ENCODE measurements at regions not wholly inside any gene's neighbourhood (a gene's known extent, or its start where the extent isn't known, plus 50 kb on each side); places are given as distances from the start of the nearest gene placed in this dataset.

DNA sequence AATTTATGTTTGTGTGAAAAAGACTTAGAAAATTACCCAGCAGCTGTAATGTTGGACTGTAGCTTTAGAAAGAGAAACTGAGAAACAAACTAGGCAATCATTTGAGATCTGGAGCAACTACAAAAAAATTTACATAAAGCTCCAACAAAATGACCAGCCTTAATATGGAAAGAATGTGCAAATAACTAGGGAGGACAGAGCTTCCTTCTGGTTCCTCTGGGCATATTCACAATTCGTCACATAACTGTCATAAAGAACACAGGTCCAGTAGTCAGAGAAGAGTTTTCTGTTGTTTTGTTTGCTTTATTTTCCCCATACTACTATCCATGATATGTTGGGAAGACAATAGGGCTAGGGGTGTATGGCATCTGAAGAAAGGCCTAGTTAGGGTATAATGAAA, 416.8 kb upstream of the DSEL start:
- Histone ChIP-seq H3K36me3 (ENCODE audit: control insufficient read depth, insufficient read depth, low read length) (no peaks in the 10 kb centered on the region), H3K9me3 (ENCODE audit: control insufficient read depth, low read depth, low read length) (no peaks in the 10 kb centered on the region), H3K27ac (ENCODE audit: low read length) (no peak overlapping the region), H3K4me3 (ENCODE audit: low read length) (no peak overlapping the region), H3K4me1 (ENCODE audit: control insufficient read depth, insufficient read depth, low read length) (no peaks in the 10 kb centered on the region), H3K27me3 (ENCODE audit: control insufficient read depth, insufficient read depth, low read length) (no peaks in the 10 kb centered on the region)
- DNase-seq = no peak
- WGBS (ENCODE audit: insufficient coverage, low lambda C conversion rate) = no CpG with 5 or more reads among the region's 1 CpG

DNA sequence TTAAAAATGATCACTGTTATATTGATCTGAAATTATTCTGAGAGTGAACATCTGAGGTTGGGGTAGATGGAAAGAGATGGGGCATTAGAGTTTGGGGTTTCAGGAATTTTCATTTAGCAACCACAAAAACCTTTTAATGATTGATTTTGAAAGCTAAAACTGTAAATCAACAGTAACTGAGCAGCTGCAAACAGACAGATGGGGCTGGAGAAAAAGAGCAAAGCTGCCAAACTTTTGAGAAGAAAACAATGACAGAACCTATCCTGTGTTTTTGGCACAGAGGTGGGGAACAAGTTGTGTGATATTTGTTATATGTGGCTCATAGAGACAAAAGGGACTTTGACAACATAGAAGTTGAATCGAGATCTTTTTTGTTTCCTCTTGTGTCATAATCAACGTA, 415.8 kb upstream of the DSEL start:
- WGBS (ENCODE audit: insufficient coverage, low lambda C conversion rate) = 50% methylated on average over 2 of the region's 2 CpGs
- no peaks in the 10 kb centered on the region for H3K27me3 ChIP-seq (ENCODE audit: control insufficient read depth, insufficient read depth, low read length)
- H3K36me3 ChIP-seq (ENCODE audit: control insufficient read depth, insufficient read depth, low read length) = no peaks in the 10 kb centered on the region
- DNase-seq = no peak
- H3K4me3 ChIP-seq (ENCODE audit: low read length) = no peak overlapping the region
- H3K27ac ChIP-seq (ENCODE audit: low read length) = no peak overlapping the region
- no peaks in the 10 kb centered on the region for H3K9me3 ChIP-seq (ENCODE audit: control insufficient read depth, low read depth, low read length)
- no peaks in the 10 kb centered on the region for H3K4me1 ChIP-seq (ENCODE audit: control insufficient read depth, insufficient read depth, low read length)

DNA sequence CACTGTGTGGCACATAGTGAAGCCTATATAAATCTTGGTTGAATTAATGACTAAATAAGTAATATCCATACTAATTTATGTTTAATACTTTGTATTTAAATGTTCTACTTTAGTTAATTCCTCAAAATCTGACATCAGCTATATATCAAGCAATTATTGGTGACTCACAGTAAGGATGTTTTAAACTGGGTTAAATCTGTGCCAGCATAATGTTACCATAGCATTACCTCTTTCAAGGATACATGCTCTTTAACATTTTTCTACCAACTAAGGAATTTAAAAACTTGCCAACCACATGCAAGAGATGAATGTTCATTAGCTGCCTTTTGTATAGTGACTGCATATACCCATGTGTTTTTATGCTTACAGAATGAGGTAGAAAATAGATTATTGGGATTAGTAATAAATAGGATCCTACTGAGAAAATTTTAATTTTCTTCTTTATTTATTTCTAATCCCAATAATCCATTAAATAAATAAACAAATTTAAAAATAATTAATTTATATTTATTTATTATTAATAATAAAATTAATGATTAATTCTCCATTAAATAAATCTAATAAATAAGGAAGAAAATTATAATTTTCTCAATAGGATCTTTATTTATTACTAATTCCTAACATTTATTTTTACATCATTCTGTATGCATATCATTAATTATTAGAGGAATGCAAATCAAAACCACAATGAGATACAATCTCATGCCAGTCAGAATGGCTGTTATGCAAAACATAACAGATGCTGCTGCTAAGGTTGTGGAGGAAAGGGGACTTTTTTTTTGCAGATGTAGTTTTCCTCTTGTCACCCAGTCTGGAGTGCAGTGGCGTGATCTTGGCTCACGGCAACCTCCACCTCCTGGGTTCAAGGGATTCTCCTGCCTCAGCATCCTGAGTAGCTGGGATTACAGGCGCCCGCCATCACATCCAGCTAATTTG, 410.7 kb upstream of the DSEL start:
- no peaks in the 10 kb centered on the region for H3K4me1 ChIP-seq (ENCODE audit: control insufficient read depth, insufficient read depth, low read length)
- H3K36me3 ChIP-seq (ENCODE audit: control insufficient read depth, insufficient read depth, low read length) = no peaks in the 10 kb centered on the region
- no peak for DNase-seq
- no peak overlapping the region for H3K27ac ChIP-seq (ENCODE audit: low read length)
- H3K27me3 ChIP-seq (ENCODE audit: control insufficient read depth, insufficient read depth, low read length) = no peaks in the 10 kb centered on the region
- H3K4me3 ChIP-seq (ENCODE audit: low read length) = no peak overlapping the region
- no CpG with 5 or more reads among the region's 4 CpGs for WGBS (ENCODE audit: insufficient coverage, low lambda C conversion rate)
- no peaks in the 10 kb centered on the region for H3K9me3 ChIP-seq (ENCODE audit: control insufficient read depth, low read depth, low read length)

DNA sequence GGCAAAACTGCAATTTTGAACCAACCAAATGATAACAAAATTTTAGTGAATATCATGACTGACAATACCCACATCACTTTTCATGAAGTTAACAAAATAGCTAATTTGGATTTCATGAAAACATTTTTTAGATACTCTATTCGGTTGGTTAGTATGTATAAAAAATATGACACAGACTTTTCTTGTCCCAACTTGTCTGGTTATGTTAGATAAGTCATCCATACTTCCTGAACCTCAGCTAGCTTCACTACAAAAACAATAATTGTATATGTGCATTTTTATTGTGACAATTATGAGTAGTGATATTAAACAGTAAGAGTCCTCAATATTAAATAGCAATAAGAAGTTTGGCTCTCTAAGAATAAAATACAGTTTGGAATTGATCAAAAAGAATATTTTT, 408.1 kb upstream of the DSEL start:
- Histone ChIP-seq H3K36me3 (ENCODE audit: control insufficient read depth, insufficient read depth, low read length) (no peaks in the 10 kb centered on the region), H3K27ac (ENCODE audit: low read length) (no peak overlapping the region), H3K27me3 (ENCODE audit: control insufficient read depth, insufficient read depth, low read length) (no peaks in the 10 kb centered on the region), H3K4me1 (ENCODE audit: control insufficient read depth, insufficient read depth, low read length) (no peaks in the 10 kb centered on the region), H3K9me3 (ENCODE audit: control insufficient read depth, low read depth, low read length) (no peaks in the 10 kb centered on the region), H3K4me3 (ENCODE audit: low read length) (no peak overlapping the region)
- no peak for DNase-seq
- WGBS (ENCODE audit: insufficient coverage, low lambda C conversion rate) = 80% methylated on average over 1 of the region's 1 CpG

DNA sequence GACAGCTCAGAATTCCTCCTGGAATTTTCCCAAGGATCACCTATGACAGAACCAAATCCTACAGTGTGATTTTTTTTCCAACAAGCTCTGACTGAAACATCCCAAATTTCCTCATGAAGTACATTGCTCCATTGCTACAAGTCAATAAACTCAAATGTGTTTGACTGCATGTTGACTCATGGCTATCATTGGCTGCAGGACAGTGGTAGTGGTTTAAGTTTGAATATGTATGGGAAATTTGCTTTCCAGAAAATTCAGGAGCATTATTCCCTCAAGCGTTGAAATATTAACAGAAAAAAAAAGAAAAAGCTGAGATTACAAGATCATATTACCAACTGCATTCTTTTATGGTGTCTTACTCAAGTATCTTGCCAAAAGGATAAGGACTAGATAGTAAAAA, 402.8 kb upstream of the DSEL start:
- H3K4me1 ChIP-seq (ENCODE audit: control insufficient read depth, insufficient read depth, low read length) = no peaks in the 10 kb centered on the region
- no peaks in the 10 kb centered on the region for H3K9me3 ChIP-seq (ENCODE audit: control insufficient read depth, low read depth, low read length)
- no peak overlapping the region for H3K4me3 ChIP-seq (ENCODE audit: low read length)
- 100% methylated on average over 1 of the region's 1 CpG for WGBS (ENCODE audit: insufficient coverage, low lambda C conversion rate)
- DNase-seq = no peak
- no peaks in the 10 kb centered on the region for H3K36me3 ChIP-seq (ENCODE audit: control insufficient read depth, insufficient read depth, low read length)
- no peaks in the 10 kb centered on the region for H3K27me3 ChIP-seq (ENCODE audit: control insufficient read depth, insufficient read depth, low read length)
- H3K27ac ChIP-seq (ENCODE audit: low read length) = no peak overlapping the region

DNA sequence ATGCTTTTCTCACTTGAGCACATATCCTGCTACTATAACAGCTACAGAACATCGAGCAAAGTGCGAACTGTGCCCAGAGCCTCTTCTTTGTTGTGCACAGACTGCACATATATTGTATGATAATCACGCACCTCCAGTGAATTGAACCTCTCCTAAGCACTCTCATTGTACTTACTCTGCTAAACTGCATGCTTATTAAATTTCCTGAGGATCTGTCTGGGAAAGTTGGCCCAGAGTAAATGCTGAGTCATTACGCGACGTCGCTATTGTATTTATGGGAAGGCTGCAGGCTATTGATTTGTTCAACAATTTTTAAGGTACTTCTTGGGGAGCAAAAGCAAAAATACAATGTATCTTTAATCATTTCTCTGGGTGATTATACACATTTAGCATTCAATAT, 399.6 kb upstream of the DSEL start:
- Histone ChIP-seq H3K4me3 (ENCODE audit: low read length) (no peak overlapping the region), H3K36me3 (ENCODE audit: control insufficient read depth, insufficient read depth, low read length) (no peaks in the 10 kb centered on the region), H3K9me3 (ENCODE audit: control insufficient read depth, low read depth, low read length) (no peaks in the 10 kb centered on the region), H3K27me3 (ENCODE audit: control insufficient read depth, insufficient read depth, low read length) (no peaks in the 10 kb centered on the region), H3K27ac (ENCODE audit: low read length) (no peak overlapping the region), H3K4me1 (ENCODE audit: control insufficient read depth, insufficient read depth, low read length) (no peaks in the 10 kb centered on the region)
- WGBS (ENCODE audit: insufficient coverage, low lambda C conversion rate) = no CpG with 5 or more reads among the region's 7 CpGs
- no peak for DNase-seq

DNA sequence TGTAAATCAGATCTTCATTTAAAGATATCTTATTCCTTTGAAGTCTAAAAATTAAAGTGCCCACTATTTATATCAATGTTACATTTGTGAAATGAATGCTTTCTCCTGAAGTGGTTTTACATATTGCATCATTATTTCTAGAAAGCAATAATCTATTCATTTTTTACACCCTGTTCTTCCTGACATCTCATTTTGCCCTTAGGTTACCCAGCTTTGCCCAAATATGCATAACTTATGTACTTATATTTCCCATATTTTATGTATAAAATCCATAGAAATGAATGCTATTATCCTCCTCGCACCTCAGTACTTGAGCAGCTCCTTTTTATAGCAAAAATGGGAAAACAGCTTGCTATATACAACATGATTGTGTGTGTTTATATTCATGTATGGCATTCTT, 396.5 kb upstream of the DSEL start:
- Histone ChIP-seq H3K4me3 (ENCODE audit: low read length) (no peak overlapping the region), H3K27ac (ENCODE audit: low read length) (no peak overlapping the region), H3K36me3 (ENCODE audit: control insufficient read depth, insufficient read depth, low read length) (no peaks in the 10 kb centered on the region), H3K9me3 (ENCODE audit: control insufficient read depth, low read depth, low read length) (no peaks in the 10 kb centered on the region), H3K27me3 (ENCODE audit: control insufficient read depth, insufficient read depth, low read length) (no peaks in the 10 kb centered on the region), H3K4me1 (ENCODE audit: control insufficient read depth, insufficient read depth, low read length) (no peaks in the 10 kb centered on the region)
- no CpG with 5 or more reads among the region's 1 CpG for WGBS (ENCODE audit: insufficient coverage, low lambda C conversion rate)
- DNase-seq = no peak

DNA sequence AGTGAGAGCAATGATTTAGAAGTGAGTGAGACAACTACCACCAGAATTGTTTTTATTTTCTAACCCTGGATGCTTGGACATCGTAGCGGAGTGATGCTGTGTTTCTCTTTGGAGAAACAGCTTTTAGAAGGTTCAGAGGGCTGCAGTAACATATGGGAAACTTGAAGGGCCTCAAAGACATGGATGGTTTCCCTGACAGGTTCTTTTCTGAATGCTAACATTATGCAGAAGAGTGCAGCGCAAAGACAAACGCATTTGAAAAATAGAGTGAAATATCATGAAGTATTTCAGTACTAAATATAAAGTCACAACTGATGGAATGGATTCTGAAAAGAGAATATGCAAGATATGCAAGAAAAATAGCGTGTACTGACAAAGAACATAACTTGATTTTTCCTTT, 385.1 kb upstream of the DSEL start:
- DNase-seq = no peak
- H3K9me3 ChIP-seq (ENCODE audit: control insufficient read depth, low read depth, low read length) = no peaks in the 10 kb centered on the region
- H3K36me3 ChIP-seq (ENCODE audit: control insufficient read depth, insufficient read depth, low read length) = no peaks in the 10 kb centered on the region
- H3K27ac ChIP-seq (ENCODE audit: low read length) = no peak overlapping the region
- H3K4me1 ChIP-seq (ENCODE audit: control insufficient read depth, insufficient read depth, low read length) = no peaks in the 10 kb centered on the region
- H3K4me3 ChIP-seq (ENCODE audit: low read length) = no peak overlapping the region
- WGBS (ENCODE audit: insufficient coverage, low lambda C conversion rate) = 89% methylated on average over 3 of the region's 5 CpGs
- no peaks in the 10 kb centered on the region for H3K27me3 ChIP-seq (ENCODE audit: control insufficient read depth, insufficient read depth, low read length)

DNA sequence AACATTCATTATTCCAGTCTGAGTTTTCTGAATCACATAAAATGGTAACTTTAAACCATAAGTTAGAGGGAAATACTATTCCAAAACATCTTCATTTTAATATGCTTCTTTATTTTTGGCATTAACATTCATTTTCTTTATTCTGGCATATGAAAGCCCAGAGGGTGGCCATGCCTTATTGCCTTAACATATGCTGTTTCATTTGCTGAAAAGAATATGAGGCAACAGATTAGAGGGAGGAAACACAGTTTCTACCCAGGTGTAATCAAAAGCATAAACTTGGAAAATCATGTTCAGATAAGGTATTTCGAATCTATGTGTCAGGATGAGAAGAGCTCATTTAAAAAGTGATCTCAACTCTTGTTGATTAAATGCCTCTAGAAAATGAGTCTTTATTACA, 379.9 kb upstream of the DSEL start:
- Histone ChIP-seq H3K36me3 (ENCODE audit: control insufficient read depth, insufficient read depth, low read length) (no peaks in the 10 kb centered on the region), H3K4me3 (ENCODE audit: low read length) (no peak overlapping the region), H3K27me3 (ENCODE audit: control insufficient read depth, insufficient read depth, low read length) (no peaks in the 10 kb centered on the region), H3K4me1 (ENCODE audit: control insufficient read depth, insufficient read depth, low read length) (no peaks in the 10 kb centered on the region), H3K9me3 (ENCODE audit: control insufficient read depth, low read depth, low read length) (no peaks in the 10 kb centered on the region), H3K27ac (ENCODE audit: low read length) (no peak overlapping the region)
- WGBS (ENCODE audit: insufficient coverage, low lambda C conversion rate) = 71% methylated on average over 1 of the region's 1 CpG
- DNase-seq = no peak

DNA sequence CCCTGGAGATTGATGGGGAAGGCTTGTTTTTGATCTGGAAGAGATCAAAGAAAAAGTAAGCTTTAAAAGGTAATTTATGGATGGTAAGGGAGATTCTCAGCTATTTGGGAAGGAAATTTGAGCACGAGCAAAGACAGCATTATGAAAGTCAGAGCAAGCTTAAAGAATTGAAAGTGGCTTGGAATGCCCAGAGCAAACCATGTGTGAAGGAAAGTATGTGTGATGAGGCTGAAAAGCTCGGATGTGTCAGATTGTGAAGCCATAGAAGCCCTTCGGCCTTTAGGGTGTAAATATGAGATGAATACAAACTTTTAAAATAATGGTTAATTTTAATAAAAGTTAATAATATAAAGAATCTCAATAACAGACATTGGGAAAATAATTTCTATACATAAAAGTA, 377.4 kb upstream of the DSEL start:
- DNase-seq = no peak

DNA sequence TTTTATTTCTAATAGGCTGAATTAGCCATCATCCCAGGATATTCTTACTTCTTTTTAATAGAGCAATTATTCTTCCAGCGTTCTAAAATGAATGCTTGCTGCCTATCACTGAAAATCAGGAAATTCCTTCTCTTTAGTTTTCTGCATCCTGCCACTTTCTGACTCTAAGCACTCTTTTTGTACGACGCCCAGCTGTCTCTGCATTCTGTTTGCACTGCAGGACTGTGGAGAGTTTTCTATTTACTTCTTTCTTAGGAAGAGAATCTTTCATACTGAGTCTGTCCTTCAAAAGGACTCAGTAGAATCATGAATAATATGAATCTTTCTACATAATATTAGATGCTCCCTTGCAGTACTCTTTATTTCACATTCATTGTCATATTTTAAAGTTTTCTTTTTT, 360.4 kb upstream of the DSEL start:
- no peaks in the 10 kb centered on the region for H3K9me3 ChIP-seq (ENCODE audit: control insufficient read depth, low read depth, low read length)
- H3K27me3 ChIP-seq (ENCODE audit: control insufficient read depth, insufficient read depth, low read length) = no peaks in the 10 kb centered on the region
- WGBS (ENCODE audit: insufficient coverage, low lambda C conversion rate) = 50% methylated on average over 1 of the region's 3 CpGs
- no peak overlapping the region for H3K4me3 ChIP-seq (ENCODE audit: low read length)
- no peaks in the 10 kb centered on the region for H3K36me3 ChIP-seq (ENCODE audit: control insufficient read depth, insufficient read depth, low read length)
- no peak overlapping the region for H3K27ac ChIP-seq (ENCODE audit: low read length)
- no peak for DNase-seq
- H3K4me1 ChIP-seq (ENCODE audit: control insufficient read depth, insufficient read depth, low read length) = no peaks in the 10 kb centered on the region

More for the DNA sequence above, 377.4 kb upstream of the DSEL start:
- WGBS (ENCODE audit: insufficient coverage, low lambda C conversion rate) = 92% methylated on average over 3 of the region's 3 CpGs
- H3K9me3 ChIP-seq (ENCODE audit: control insufficient read depth, low read depth, low read length) = no peaks in the 10 kb centered on the region
- no peak overlapping the region for H3K4me3 ChIP-seq (ENCODE audit: low read length)
- no peaks in the 10 kb centered on the region for H3K4me1 ChIP-seq (ENCODE audit: control insufficient read depth, insufficient read depth, low read length)
- no peaks in the 10 kb centered on the region for H3K27me3 ChIP-seq (ENCODE audit: control insufficient read depth, insufficient read depth, low read length)
- H3K27ac ChIP-seq (ENCODE audit: low read length) = no peak overlapping the region
- H3K36me3 ChIP-seq (ENCODE audit: control insufficient read depth, insufficient read depth, low read length) = no peaks in the 10 kb centered on the region
